Mucosa of descending colon (tissue), 3 donors: ENCODE measurements at regions not wholly inside any gene's neighbourhood (a gene's known extent, or its start where the extent isn't known, plus 50 kb on each side); places are given as distances from the start of the nearest gene placed in this dataset.

Experiments
- ATAC-seq: fragments of 200-7000 bp; cut with Tn5 transposase; one replicate; pipeline ENCODE4 v1.9.1; 2020; ENCODE audit warnings: mild to moderate bottlenecking, moderate library complexity
- DNase-seq, 3 donors: peaks; one replicate each; pipeline ENCODE4 v3.0.0-alpha.2; 2020
- H3K36me3 ChIP-seq: fragments of 200-600 bp; one replicate; pipeline ENCODE4 v1.8.0; 2021; ENCODE audit warnings: low read depth, mild to moderate bottlenecking
- H3K4me1 ChIP-seq: fragments of 200-600 bp; one replicate; pipeline ENCODE4 v1.8.0; 2021; ENCODE audit warnings: low read depth, mild to moderate bottlenecking
- H3K4me3 ChIP-seq: fragments of 200-600 bp; one replicate; pipeline ENCODE4 v1.8.0; 2021; ENCODE audit warnings: mild to moderate bottlenecking
- H3K9me3 ChIP-seq: fragments of 200-600 bp; one replicate; pipeline ENCODE4 v1.8.0; 2021; ENCODE audit warnings: mild to moderate bottlenecking
- CTCF ChIP-seq: fragments of 200-600 bp; IDR thresholded peaks from one replicate; pipeline ENCODE4 v1.8.0; 2022; ENCODE audit warnings: antibody characterized with exemption, mild to moderate bottlenecking
- intact Hi-C, 2 donors: fragments of 100-400 bp; cut with DNase I in 1 of 2; cut with micrococcal nuclease in 1 of 2; formaldehyde crosslinking; loops; one replicate each; pipeline versions ENCODE4 v1.11.0 to v1.11.1; 2022; cut with DNase I, micrococcal nuclease
- donor health status: DM: no; HTN: no; CAD: no; lungs with moderate emphysema.
- donor health status: DM: no; HTN: no; CAD: no.
- donor health status: DM: no; HTN: yes; CAD: no.

GRCh38 chr18:24530630-24531111, 70.2 kb downstream of the HRH4 start:
- Histone ChIP-seq H3K36me3 (no peaks in the 10 kb centered on the region), H3K4me1 (no peaks in the 10 kb centered on the region), H3K4me3 (no peak overlapping the region), H3K9me3 (no peaks in the 10 kb centered on the region)
- ATAC-seq (peak; percentile 54), DNase-seq (no peak)
- intact Hi-C loops = no loop called here
- no peak for TF ChIP-seq CTCF

- Histone ChIP-seq H3K9me3 (no peaks in the 10 kb centered on the region), H3K4me1 (no peaks in the 10 kb centered on the region), H3K36me3 (no peaks in the 10 kb centered on the region), H3K4me3 (no peak overlapping the region)
- TF ChIP-seq CTCF = no peak
- intact Hi-C loops = no loop called here
- DNase-seq (no peak), ATAC-seq (no peak)
Observed at GRCh38 chr18:24534271-24534670, 73.8 kb downstream of the HRH4 start.

GRCh38 chr18:24534737-24535136, 74.3 kb downstream of the HRH4 start:
- H3K36me3 ChIP-seq = no peaks in the 10 kb centered on the region
- H3K4me3 ChIP-seq = no peak overlapping the region
- intact Hi-C loops = no loop called here
- no peak for ATAC-seq
- no peaks in the 10 kb centered on the region for H3K4me1 ChIP-seq
- H3K9me3 ChIP-seq = no peaks in the 10 kb centered on the region
- no peak for TF ChIP-seq CTCF
- DNase-seq = no peak

GRCh38 chr18:24535527-24536295, 75.3 kb downstream of the HRH4 start:
- intact Hi-C loops = no loop called here
- no peak for TF ChIP-seq CTCF
- Histone ChIP-seq H3K36me3 (no peaks in the 10 kb centered on the region), H3K4me3 (no peak overlapping the region), H3K4me1 (no peaks in the 10 kb centered on the region), H3K9me3 (no peaks in the 10 kb centered on the region)
- no peak for DNase-seq
- no peak for ATAC-seq

- TF ChIP-seq CTCF = no peak
- no peak for ATAC-seq
- no peaks in the 10 kb centered on the region for H3K36me3 ChIP-seq
- no peak overlapping the region for H3K4me3 ChIP-seq
- intact Hi-C loops = no loop called here
- H3K4me1 ChIP-seq = no peaks in the 10 kb centered on the region
- DNase-seq = no peak
- no peaks in the 10 kb centered on the region for H3K9me3 ChIP-seq
Observed at GRCh38 chr18:24536326-24536725, 75.9 kb downstream of the HRH4 start.
